HG03103 (cell line): ENCODE measurements at regions not wholly inside any gene's neighbourhood (a gene's known extent, or its start where the extent isn't known, plus 50 kb on each side); places are given as distances from the start of the nearest gene placed in this dataset.

Experiments used
- ATAC-seq: cut with Tn5 transposase; IDR thresholded peaks from one replicate; pipeline ENCODE4 v1.9.1; 2021; ENCODE audit warnings: low read depth; ENCODE audit not compliant: unreplicated experiment

DNA sequence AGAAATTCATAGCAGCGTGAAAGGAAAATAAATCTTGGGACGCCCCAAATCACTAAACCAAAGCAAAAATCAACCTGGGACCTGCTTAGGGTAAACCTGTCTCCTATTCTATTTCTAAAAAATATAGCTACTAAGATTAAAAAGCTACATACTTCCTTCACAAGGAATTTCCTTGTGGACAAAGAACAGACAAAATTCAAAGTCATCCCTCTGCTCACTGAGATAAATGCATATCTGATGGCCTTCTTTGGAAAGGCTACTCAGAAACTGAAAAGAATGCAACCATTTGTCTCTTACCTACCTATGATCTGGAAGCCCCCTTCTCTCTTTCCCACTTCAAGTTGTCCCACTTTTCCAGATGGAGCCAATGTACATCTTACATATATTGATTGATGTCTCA is 93.0 kb upstream of the CNOT2 start:
- ATAC-seq, result no peak

- ATAC-seq, result no peak
Observed at GRCh38 chr12:70151993-70152392, 91.2 kb upstream of the CNOT2 start.

GRCh38 chr12:70154087-70154638 is 89.1 kb upstream of the CNOT2 start:
- no peak for ATAC-seq

- no peak for ATAC-seq
Observed at GRCh38 chr12:70154960-70155589, 88.2 kb upstream of the CNOT2 start.

DNA sequence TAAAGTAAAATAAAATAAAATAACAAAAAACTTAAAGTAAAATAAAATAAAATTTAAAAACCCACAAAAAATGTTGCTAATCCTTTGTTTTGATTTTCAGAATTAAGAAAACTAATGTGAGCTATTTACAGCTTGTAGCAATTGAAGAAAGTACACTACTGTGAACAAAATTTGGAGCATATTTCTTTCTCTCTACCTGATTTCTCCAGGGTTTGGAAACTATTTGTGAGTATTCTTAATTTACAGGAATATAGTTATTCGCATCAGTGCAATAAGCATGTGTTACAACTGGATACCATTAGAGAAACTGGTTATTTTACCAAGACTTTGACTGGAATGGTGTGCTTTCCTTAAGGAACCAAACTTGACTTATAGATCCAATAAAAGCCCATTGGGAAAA is 86.1 kb upstream of the CNOT2 start:
- no peak for ATAC-seq

GRCh38 chr12:70165450-70165849 is 77.8 kb upstream of the CNOT2 start:
- ATAC-seq, result no peak

- no peak for ATAC-seq
Observed at GRCh38 chr12:70176290-70176689, 66.9 kb upstream of the CNOT2 start.

- ATAC-seq, result no peak
Observed at GRCh38 chr12:70177631-70178030, 65.6 kb upstream of the CNOT2 start.

- no peak for ATAC-seq
Observed at GRCh38 chr12:70178038-70178437, 65.2 kb upstream of the CNOT2 start.

DNA sequence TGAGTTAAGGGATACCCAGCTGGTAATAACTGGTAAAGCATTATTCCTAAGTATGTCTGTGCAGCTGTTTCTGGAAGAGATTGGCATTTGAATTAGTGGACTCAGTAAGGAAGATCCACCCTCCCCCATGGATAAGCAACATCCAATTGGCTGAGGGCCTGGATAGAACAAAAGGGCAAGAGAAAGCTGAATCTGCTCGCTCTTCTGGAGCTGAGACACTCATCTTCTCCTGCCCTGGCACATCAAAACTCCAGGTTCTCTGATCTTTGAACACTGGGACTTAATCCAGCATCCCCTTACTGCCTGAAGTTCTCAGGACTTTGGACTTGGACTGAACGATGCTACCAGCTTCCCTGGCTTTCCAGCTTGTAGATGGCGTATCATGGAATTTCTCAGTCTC is 63.1 kb upstream of the CNOT2 start:
- ATAC-seq, result no peak

DNA sequence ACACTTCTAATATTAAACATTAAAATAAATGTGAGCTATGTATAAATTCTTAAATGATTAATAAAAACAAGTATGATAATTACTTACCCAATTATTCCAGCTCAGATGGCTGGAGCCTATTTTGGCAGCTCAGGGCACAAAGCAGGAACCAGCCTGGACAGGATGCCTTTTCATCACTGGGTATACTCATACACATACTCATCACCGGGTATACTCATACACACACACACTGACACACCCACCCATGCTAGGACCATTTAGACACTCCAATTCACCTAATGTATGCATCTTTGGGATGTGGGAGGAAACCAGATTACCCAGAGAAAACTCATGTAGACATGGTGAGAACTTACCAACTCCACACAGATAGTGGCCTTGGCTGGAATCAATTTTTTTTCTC is 57.9 kb upstream of the CNOT2 start:
- no peak for ATAC-seq

DNA sequence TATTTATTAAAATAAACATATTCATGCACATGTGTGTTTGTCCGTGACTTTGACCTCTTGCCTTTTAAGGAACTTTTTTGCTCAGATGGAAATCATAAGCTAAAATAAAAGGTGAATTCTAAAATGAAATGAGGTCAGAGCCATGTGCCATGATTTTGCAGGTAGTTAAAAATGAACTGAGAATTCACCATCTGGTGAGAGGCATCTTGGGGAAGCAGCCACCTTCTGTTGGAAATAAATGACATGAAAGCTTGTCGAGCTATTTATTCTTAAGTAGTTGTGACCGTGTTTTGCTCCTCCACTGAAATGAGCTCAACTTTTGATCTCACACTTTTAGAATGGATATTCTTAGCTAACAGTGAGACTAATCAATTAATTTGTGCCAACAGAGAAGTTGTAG is 56.8 kb upstream of the CNOT2 start:
- no peak for ATAC-seq

- no peak for ATAC-seq
Observed at GRCh38 chr12:70190262-70191010, 52.8 kb upstream of the CNOT2 start.
